ENCODE measurements at regions not wholly inside any gene's neighbourhood (a gene's known extent, or its start where the extent isn't known, plus 50 kb on each side); places are given as distances from the start of the nearest gene placed in this dataset.

DNA sequence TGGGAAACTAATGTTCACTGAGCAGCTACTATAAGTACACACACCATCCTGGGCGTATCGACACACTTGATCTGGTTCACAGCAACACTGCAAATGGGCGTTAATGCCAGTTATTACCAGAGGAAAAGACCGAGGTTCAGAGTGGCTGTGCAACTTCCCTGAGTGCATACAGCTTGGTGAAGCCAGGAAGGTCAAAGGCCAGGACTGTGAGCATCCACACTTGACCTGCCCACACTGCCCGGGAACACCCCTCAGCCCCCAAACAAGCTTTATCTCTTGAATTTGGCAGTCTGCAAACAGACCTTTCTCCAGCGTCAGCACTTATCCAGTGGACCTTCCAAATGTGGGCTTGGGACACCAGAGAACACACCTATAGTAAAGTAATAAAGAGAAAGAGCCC lies 312.6 kb downstream of the BCL11B start:
- DNase-seq = no peak

- DNase-seq = no peak
Observed at GRCh38 chr14:98959958-98960616, 311.9 kb downstream of the BCL11B start.

DNA sequence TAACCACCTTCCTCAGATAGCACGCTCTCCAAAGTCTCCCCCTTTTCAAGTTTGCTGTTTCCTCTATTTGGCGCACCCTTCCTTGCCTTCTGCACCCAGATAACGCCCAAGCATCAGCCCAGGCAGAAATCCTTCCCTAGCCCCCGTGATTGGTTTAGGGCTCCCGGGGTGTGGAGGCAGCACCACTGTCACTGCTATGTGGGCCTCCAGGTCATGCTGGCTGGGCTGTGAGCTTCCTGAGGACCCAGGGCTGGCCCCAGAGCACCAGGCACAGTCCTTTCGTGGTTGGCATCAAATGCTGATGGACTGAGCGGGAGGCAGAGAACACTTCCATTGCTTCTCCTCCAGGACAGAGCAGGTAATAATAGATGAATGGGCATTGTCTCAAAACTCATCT lies 311.4 kb downstream of the BCL11B start:
- DNase-seq = no peak

- DNase-seq = no peak
Observed at GRCh38 chr14:98961191-98961590, 310.8 kb downstream of the BCL11B start.

DNA sequence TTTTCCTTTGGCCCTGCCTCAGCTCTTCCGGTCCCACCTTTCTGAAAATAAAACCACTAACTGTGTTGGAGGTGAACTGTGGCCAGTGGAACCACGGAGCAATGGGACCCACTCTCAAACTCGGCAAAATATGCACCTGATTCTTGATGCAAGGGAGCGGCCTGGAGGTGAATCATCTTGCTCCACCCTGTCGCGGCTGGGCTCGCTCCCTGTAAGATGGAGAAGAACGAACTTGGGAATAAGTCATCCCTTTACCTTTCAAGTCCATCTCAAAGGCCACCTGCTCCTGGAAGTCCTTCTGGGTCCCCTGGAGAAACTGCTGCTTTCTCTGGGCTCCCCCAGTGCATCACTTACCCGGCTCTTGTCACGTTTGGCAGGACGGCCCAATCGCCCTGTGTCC lies 309.9 kb downstream of the BCL11B start:
- DNase-seq = no peak

GRCh38 chr14:98963610-98964009 lies 308.4 kb downstream of the BCL11B start:
- no peak for DNase-seq

DNA sequence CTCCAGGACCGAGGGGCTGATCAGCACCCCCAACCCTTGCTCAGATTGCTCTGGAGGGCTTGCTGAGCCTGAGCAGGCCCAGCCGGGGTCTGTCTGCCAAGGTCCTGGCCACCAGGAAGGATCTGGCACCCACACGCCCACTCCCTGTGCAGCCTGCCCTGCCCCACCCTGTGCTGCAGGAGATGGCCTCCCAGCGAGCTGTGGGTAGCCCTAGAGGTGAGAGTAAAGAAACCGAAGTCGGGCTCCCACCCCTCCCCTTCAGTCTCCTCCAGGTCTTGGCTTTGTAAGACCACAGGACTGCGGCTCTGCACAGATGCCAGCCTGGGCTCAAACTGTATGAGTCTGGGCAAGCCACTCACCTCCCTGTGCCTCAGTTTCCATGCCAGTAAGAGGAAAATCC lies 307.8 kb downstream of the BCL11B start:
- DNase-seq = no peak

GRCh38 chr14:98965076-98965475 lies 306.9 kb downstream of the BCL11B start:
- no peak for DNase-seq

- no peak for DNase-seq
Observed at GRCh38 chr14:98966016-98966415, 306.0 kb downstream of the BCL11B start.

DNA sequence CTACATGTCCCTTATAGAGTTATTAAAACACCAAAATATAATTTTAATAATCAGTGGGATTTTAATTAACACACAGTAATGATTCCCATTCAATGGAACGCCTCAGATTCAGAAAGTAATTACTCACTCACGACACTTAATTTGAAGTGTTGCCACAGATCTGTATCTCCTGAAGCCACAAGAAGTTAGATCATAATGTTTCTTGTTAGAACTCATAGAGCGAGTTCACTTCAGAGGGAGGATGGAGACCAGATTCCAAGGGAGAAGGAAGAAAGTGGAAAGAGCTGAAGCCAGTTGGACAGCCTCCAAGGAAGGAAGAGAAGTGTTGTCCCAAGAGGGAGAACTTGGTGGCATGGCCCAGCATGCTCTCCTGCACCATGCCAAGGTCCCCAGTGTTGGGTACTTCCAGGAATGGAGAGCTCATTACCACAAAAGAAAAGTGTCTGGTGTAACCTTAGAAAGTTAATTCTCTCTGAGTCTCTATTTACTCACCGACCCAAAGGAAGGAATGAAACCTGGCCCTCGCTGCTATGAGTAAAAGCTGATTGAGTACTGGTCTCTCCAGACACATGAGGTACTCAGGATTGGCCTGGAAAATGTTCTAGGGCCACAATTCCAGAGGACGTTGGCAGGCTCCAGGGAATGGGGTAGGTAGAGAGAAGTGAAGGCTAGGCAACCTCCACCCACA lies 305.4 kb downstream of the BCL11B start:
- DNase-seq = no peak

DNA sequence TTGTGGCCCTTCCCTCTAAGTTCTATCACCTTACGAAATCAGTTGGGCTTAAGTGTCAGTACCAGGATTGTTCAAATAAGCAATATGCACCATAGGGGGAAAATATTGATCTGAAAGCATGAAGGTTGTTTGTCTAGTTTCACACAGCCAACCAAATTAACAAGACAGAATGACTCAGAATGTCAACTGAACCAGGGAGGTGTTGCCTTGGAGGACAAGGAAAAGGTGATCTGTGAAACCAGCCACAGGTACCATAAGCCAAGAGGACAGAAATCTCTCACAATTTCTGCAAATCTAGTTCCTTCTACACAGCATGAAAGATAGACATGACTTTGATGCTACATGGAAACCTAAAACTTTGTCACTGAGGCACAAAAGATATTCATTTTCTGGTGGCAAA lies 297.9 kb downstream of the BCL11B start:
- no peak for DNase-seq

GRCh38 chr14:98976271-98976670 lies 295.7 kb downstream of the BCL11B start:
- no peak for DNase-seq

DNA sequence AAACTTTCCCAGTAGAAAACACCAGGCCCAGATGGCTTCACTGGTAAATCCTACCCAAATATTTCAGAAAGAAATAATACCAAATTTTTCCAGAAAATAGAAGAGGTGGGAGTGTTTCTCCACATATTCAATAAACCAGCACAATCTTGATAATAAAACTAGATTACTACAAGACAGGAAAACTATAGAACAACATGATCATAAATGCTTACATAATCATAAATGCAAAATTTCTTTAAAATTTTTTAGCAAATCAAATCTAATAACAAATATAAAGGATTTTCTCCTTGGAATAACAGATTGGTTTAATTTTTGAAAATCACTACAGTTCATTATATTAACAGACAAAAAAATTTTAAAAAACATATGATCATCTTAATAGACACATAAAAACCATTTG lies 294.5 kb downstream of the BCL11B start:
- DNase-seq = no peak

DNA sequence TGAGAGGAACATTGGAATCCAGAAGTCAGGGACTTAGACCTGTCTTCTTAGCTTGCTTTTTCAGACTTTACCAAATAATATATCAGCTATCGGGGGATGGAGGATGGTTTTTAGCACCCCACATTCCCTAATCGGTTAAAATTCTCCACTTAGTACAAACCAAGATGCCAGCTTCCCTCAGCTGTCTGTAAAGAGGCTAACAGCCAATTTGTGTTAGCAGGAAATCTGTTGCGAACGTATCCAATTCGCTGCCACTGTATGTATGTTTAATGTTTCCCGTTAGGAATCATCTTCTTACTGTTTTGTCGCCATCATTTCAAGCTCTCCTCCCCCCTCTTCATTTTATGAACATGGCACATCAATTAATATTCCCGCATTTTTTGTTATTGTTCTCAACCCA lies 289.0 kb downstream of the BCL11B start:
- DNase-seq = no peak

DNA sequence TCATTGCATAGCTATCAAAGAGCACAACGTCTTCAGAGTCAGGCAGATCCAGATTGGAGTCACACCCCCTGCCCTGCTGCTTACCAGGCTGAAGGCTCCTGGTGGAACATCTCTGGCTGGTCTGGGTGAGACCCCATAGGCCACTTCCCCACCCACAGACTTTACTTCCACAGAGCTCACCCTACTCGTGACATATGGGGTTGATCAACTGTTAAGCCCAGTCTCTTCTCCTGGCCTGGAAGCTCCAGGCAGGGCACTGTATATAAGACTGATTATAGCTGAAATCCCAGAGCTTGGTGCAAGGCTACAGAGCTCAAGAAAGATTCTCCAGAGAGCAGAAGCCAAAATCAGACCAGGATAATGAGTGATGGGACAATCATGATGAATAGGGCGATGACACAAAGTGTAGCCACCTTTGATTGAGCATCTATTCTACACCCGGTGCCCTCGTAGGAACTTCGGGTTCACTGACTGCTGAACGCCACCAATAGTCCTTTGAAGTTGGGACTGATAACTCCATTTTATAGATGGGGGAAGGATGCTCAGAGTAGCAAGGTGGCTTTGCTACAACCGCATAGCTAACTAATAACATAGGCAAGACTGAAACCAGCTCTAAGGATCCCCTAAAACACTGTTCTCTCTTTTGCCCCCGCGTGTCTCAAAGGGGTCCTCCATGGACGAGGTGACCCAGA lies 287.8 kb downstream of the BCL11B start:
- DNase-seq = no peak

DNA sequence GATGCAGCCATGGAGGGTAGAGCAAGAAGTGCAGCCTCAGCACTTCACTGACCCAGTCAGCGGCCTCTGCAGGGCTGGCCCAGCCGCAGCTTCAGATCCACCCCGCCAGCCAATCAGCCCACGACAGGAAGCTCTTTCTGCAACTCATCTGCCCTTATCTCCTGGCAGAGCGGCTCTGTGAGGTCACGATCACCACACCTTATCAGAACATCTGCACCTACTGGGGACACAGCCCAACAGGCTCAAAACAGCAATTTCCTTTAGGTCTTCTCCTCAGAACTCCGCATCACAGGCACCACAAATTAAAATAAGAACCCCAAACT lies 287.3 kb downstream of the BCL11B start:
- DNase-seq = no peak

- no peak for DNase-seq
Observed at GRCh38 chr14:98993818-98994217, 278.2 kb downstream of the BCL11B start.

DNA sequence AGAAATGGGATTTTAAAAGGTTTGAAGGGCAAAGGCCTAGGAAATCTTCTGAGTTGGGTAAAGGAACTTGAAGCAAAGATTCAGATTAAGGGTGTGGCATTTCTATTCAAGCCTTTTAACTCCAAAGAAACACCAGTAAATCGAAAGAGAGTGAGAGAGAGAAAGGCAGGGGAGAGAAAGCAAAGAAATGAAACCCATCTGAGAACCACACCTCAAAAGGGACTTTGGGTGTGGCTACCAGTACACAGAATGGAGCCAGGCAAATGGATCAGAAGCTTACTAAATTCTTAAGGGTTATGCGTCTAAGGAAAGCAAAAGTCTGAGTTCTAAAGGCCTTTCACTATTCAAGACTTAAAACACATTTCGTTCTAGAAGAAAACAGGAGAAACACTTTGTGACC lies 277.4 kb downstream of the BCL11B start:
- no peak for DNase-seq

- DNase-seq = no peak
Observed at GRCh38 chr14:98997526-98998205, 274.3 kb downstream of the BCL11B start.

- no peak for DNase-seq
Observed at GRCh38 chr14:98999345-98999744, 272.7 kb downstream of the BCL11B start.

GRCh38 chr14:98999901-99000300 lies 272.1 kb downstream of the BCL11B start:
- no peak for DNase-seq

- no peak for DNase-seq
Observed at GRCh38 chr14:99001241-99001640, 270.8 kb downstream of the BCL11B start.

GRCh38 chr14:99003646-99004045 lies 268.4 kb downstream of the BCL11B start:
- DNase-seq = no peak

- no peak for DNase-seq
Observed at GRCh38 chr14:99004112-99004511, 267.9 kb downstream of the BCL11B start.
